ENCODE measurements at regions not wholly inside any gene's neighbourhood (a gene's known extent, or its start where the extent isn't known, plus 50 kb on each side); places are given as distances from the start of the nearest gene placed in this dataset.
A peak's percentile ranks its signal among the peaks of the same experiment; 100 is the strongest.

DNA sequence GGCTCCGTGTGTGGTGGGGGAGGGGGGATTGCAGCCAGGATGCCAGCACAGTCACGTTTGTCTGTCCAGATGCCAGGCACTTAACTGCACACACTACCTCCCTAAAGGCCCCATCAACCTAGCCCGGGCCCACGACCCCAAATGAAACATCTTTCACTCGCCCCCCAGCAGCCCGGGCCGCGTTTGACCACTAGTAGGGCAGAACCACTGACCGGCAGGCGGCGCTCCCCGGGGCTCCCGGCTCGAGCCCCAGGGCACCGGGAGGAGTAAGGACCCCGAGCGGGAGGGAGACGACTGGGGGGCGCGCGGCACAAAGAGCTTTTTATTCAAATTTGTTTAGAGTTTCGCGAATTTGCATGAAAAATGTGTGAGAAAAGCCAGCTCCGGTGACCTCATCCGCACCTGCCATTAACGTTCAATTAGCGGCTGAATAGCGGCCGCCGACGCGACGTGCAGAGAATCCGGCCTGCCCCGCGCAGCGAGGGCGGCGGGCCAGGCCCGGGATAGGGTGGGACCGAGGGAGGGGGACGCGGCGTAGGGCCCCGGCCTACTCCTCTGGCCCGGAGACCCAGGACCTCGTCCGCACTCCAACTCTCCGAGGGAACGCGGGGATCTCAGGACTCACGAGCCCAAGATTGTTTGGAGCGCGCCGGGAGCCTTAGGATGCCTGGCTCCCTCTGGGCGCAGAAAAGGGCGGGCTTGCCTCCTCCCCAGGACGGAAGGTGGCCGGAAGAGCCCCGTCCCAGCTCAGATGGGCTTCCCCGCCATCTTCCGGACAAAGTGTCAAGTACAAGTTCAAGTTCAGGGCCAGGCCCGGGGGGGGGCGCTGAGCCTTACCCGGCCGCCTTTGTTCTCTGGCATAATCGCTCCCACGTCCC, 64.9 kb upstream of the POLG start (continued):
- TF ChIP-seq, protein P1, sequence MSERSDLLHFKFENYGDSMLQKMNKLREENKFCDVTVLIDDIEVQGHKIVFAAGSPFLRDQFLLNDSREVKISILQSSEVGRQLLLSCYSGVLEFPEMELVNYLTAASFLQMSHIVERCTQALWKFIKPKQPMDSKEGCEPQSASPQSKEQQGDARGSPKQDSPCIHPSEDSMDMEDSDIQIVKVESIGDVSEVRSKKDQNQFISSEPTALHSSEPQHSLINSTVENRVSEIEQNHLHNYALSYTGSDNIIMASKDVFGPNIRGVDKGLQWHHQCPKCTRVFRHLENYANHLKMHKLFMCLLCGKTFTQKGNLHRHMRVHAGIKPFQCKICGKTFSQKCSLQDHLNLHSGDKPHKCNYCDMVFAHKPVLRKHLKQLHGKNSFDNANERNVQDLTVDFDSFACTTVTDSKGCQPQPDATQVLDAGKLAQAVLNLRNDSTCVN (tag by site-specific recombination; optimal IDR thresholded peaks at IDR 0.05): peak; percentile 66
- TF ChIP-seq KLF7 (tag by site-specific recombination; IDR thresholded peaks at IDR 0.05; ENCODE audit: borderline replicate concordance) (0 out of 2 replicates have a peak, but pooled peaks have one; percentile 26), ZNF174 (tag by site-specific recombination; IDR thresholded peaks at IDR 0.05) (no peak), ZNF112 (tag by site-specific recombination; IDR thresholded peaks at IDR 0.05) (no peak), OVOL3 (tag by site-specific recombination; IDR thresholded peaks at IDR 0.05) (no peak), ZNF23 (tag by site-specific recombination; IDR thresholded peaks at IDR 0.05; ENCODE audit: borderline replicate concordance) (no peak), ZNF549 (tag by site-specific recombination; IDR thresholded peaks at IDR 0.05) (no peak), ZSCAN30 (tag by site-specific recombination; IDR thresholded peaks at IDR 0.05) (no peak), ZNF548 (tag by site-specific recombination; IDR thresholded peaks at IDR 0.05) (no peak), SP2 (tag by site-specific recombination; IDR thresholded peaks at IDR 0.05) (peak; percentile 74), ZNF701 (tag by site-specific recombination; IDR thresholded peaks at IDR 0.05) (no peak), ZNF555 (tag by site-specific recombination; conservative IDR thresholded peaks at IDR 0.05) (no peak), ZNF169 (tag by site-specific recombination; IDR thresholded peaks at IDR 0.05) (no peak), ZNF214 (tag by site-specific recombination; IDR thresholded peaks at IDR 0.05; ENCODE audit: borderline replicate concordance) (no peak), ZNF529 (tag by site-specific recombination; IDR thresholded peaks at IDR 0.05; ENCODE audit: insufficient replicate concordance) (no peak), ZNF600 (tag by site-specific recombination; IDR thresholded peaks at IDR 0.05) (no peak; the same call in 1 of the 2 replicates), ZNF433 (tag by site-specific recombination; IDR thresholded peaks at IDR 0.05; ENCODE audit: low read depth) (no peak), ZNF114 (tag by site-specific recombination; IDR thresholded peaks at IDR 0.05) (no peak)
- TF ChIP-seq, protein P2, sequence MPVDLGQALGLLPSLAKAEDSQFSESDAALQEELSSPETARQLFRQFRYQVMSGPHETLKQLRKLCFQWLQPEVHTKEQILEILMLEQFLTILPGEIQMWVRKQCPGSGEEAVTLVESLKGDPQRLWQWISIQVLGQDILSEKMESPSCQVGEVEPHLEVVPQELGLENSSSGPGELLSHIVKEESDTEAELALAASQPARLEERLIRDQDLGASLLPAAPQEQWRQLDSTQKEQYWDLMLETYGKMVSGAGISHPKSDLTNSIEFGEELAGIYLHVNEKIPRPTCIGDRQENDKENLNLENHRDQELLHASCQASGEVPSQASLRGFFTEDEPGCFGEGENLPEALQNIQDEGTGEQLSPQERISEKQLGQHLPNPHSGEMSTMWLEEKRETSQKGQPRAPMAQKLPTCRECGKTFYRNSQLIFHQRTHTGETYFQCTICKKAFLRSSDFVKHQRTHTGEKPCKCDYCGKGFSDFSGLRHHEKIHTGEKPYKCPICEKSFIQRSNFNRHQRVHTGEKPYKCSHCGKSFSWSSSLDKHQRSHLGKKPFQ (tag by site-specific recombination; IDR thresholded peaks at IDR 0.05): no peak
- TF ChIP-seq, protein P3, sequence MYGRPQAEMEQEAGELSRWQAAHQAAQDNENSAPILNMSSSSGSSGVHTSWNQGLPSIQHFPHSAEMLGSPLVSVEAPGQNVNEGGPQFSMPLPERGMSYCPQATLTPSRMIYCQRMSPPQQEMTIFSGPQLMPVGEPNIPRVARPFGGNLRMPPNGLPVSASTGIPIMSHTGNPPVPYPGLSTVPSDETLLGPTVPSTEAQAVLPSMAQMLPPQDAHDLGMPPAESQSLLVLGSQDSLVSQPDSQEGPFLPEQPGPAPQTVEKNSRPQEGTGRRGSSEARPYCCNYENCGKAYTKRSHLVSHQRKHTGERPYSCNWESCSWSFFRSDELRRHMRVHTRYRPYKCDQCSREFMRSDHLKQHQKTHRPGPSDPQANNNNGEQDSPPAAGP (tag by site-specific recombination; IDR thresholded peaks at IDR 0.05): peak; percentile 89
- TF ChIP-seq, protein P4, sequence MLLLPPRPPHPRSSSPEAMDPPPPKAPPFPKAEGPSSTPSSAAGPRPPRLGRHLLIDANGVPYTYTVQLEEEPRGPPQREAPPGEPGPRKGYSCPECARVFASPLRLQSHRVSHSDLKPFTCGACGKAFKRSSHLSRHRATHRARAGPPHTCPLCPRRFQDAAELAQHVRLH (tag by site-specific recombination; IDR thresholded peaks at IDR 0.05): no peak
- TF ChIP-seq, protein P5, sequence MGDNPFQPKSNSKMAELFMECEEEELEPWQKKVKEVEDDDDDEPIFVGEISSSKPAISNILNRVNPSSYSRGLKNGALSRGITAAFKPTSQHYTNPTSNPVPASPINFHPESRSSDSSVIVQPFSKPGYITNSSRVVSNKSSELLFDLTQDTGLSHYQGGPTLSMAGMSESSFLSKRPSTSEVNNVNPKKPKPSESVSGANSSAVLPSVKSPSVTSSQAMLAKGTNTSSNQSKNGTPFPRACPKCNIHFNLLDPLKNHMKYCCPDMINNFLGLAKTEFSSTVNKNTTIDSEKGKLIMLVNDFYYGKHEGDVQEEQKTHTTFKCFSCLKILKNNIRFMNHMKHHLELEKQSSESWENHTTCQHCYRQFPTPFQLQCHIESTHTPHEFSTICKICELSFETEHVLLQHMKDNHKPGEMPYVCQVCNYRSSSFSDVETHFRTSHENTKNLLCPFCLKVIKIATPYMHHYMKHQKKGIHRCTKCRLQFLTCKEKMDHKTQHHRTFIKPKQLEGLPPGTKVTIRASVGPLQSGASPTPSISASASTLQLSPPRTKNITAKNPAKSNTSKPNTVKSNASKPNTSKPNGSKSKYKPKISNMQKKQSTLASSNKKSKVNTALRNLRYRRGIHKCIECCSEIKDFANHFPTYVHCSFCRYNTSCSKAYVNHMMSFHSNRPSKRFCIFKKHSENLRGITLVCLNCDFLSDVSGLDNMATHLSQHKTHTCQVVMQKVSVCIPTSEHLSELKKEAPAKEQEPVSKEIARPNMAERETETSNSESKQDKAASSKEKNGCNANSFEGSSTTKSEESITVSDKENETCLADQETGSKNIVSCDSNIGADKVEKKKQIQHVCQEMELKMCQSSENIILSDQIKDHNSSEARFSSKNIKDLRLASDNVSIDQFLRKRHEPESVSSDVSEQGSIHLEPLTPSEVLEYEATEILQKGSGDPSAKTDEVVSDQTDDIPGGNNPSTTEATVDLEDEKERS (tag by site-specific recombination; IDR thresholded peaks at IDR 0.05): no peak
- TF ChIP-seq, protein P6, sequence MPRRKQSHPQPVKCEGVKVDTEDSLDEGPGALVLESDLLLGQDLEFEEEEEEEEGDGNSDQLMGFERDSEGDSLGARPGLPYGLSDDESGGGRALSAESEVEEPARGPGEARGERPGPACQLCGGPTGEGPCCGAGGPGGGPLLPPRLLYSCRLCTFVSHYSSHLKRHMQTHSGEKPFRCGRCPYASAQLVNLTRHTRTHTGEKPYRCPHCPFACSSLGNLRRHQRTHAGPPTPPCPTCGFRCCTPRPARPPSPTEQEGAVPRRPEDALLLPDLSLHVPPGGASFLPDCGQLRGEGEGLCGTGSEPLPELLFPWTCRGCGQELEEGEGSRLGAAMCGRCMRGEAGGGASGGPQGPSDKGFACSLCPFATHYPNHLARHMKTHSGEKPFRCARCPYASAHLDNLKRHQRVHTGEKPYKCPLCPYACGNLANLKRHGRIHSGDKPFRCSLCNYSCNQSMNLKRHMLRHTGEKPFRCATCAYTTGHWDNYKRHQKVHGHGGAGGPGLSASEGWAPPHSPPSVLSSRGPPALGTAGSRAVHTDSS (tag by site-specific recombination; IDR thresholded peaks at IDR 0.05): no peak
- TF ChIP-seq, protein P7, sequence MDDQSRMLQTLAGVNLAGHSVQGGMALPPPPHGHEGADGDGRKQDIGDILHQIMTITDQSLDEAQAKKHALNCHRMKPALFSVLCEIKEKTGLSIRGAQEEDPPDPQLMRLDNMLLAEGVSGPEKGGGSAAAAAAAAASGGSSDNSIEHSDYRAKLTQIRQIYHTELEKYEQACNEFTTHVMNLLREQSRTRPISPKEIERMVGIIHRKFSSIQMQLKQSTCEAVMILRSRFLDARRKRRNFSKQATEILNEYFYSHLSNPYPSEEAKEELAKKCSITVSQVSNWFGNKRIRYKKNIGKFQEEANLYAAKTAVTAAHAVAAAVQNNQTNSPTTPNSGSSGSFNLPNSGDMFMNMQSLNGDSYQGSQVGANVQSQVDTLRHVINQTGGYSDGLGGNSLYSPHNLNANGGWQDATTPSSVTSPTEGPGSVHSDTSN (CRISPR knock-in tag; IDR thresholded peaks at IDR 0.05): no peak
- TF ChIP-seq, protein P8, sequence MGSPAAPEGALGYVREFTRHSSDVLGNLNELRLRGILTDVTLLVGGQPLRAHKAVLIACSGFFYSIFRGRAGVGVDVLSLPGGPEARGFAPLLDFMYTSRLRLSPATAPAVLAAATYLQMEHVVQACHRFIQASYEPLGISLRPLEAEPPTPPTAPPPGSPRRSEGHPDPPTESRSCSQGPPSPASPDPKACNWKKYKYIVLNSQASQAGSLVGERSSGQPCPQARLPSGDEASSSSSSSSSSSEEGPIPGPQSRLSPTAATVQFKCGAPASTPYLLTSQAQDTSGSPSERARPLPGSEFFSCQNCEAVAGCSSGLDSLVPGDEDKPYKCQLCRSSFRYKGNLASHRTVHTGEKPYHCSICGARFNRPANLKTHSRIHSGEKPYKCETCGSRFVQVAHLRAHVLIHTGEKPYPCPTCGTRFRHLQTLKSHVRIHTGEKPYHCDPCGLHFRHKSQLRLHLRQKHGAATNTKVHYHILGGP (tag by site-specific recombination; IDR thresholded peaks at IDR 0.05): no peak
- TF ChIP-seq, protein P9, sequence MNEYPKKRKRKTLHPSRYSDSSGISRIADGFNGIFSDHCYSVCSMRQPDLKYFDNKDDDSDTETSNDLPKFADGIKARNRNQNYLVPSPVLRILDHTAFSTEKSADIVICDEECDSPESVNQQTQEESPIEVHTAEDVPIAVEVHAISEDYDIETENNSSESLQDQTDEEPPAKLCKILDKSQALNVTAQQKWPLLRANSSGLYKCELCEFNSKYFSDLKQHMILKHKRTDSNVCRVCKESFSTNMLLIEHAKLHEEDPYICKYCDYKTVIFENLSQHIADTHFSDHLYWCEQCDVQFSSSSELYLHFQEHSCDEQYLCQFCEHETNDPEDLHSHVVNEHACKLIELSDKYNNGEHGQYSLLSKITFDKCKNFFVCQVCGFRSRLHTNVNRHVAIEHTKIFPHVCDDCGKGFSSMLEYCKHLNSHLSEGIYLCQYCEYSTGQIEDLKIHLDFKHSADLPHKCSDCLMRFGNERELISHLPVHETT (tag by site-specific recombination; IDR thresholded peaks at IDR 0.05): no peak
